H1 (cell line): ENCODE measurements at regions not wholly inside any gene's neighbourhood (a gene's known extent, or its start where the extent isn't known, plus 50 kb on each side); places are given as distances from the start of the nearest gene placed in this dataset.

ENCODE experiments used
- CTCF ChIA-PET: fragments of 300-600 bp; sonication (Branson Sonifier 250); formaldehyde crosslinking; loops from one replicate; lab custom pipeline; 2021; ENCODE audit not compliant: partially characterized antibody; lab: Charles Lee
- POLR2A ChIA-PET: fragments of 300-600 bp; sonication (Branson Sonifier 250); formaldehyde crosslinking; loops from one replicate; lab custom pipeline; 2021; ENCODE audit warnings: inconsistent platforms; ENCODE audit not compliant: partially characterized antibody; lab: Charles Lee
- DNase-seq, 2 experiments: peaks; one replicate each; pipeline versions ENCODE4 v3.0.0 to v3.0.0-alpha.2; 2010 to 2022; ENCODE audit warnings: low spot score in 2 of 2, low read depth in 1 of 2, mixed read lengths in 1 of 2
- FAIRE-seq: peaks from 2 replicates; lab custom pipeline; 2011; peaks lifted over from hg19 to GRCh38; lab: Jason Lieb, UNC
- H2AFZ ChIP-seq: 2 replicates; pipeline ENCODE4 v1.8.1; 2012; ENCODE audit warnings: low read length, inconsistent platforms
- H2AK5ac ChIP-seq: 2 replicates; pipeline ENCODE4 v1.6.1; 2013; ENCODE audit warnings: low read depth, low read length
- H2BK120ac ChIP-seq: replicated peaks from 2 replicates; pipeline ENCODE3; 2013; ENCODE audit warnings: low read depth, low read length, inconsistent platforms
- H2BK12ac ChIP-seq: 2 replicates; pipeline ENCODE4 v1.6.1; 2013; ENCODE audit warnings: low read depth, low read length
- H2BK15ac ChIP-seq: 2 replicates; pipeline ENCODE4 v1.6.1; 2013; ENCODE audit warnings: low read length
- H2BK20ac ChIP-seq: 2 replicates; pipeline ENCODE4 v1.6.1; 2013; ENCODE audit warnings: low read length
- H2BK5ac ChIP-seq: 2 replicates; pipeline ENCODE4 v1.6.1; 2013; ENCODE audit warnings: low read depth, low read length
- H3K14ac ChIP-seq: 2 replicates; pipeline ENCODE4 v1.6.1; 2013; ENCODE audit warnings: inconsistent platforms; ENCODE audit not compliant: insufficient read length
- H3K18ac ChIP-seq: 2 replicates; pipeline ENCODE4 v1.6.1; 2013; ENCODE audit warnings: low read length; ENCODE audit errors: extremely low read depth
- H3K23ac ChIP-seq: 2 replicates; pipeline ENCODE4 v1.6.1; 2013; ENCODE audit warnings: inconsistent platforms; ENCODE audit not compliant: insufficient read length
- H3K23me2 ChIP-seq: 2 replicates; pipeline ENCODE4 v1.6.1; 2013; ENCODE audit warnings: low read depth, low read length
- H3K27ac ChIP-seq: 2 replicates; pipeline ENCODE4 v1.6.1; 2011; ENCODE audit warnings: low read depth, low read length, inconsistent platforms
- H3K27me3 ChIP-seq, 4 experiments: replicated peaks in 1 of 4; 1 replicate in 1 of 4; 2 replicates in 3 of 4; pipeline versions ENCODE4 v1.6.1 to v1.8.1; 2011 to 2013; ENCODE audit warnings: low read length in 3 of 4, mild to moderate bottlenecking in 3 of 4, inconsistent platforms in 2 of 4, mixed read lengths in 2 of 4, moderate library complexity in 1 of 4; ENCODE audit not compliant: control insufficient read depth in 3 of 4, insufficient read depth in 3 of 4; ENCODE audit errors: extremely low read depth in 1 of 4
- H3K36me3 ChIP-seq, 4 experiments: 2 replicates each; pipeline versions ENCODE4 v1.6.1 to v1.8.1; 2011 to 2013; ENCODE audit warnings: mild to moderate bottlenecking in 4 of 4, low read length in 3 of 4, moderate library complexity in 2 of 4, control low read depth in 1 of 4, inconsistent platforms in 1 of 4; ENCODE audit not compliant: insufficient read depth in 4 of 4, control insufficient read depth in 2 of 4
- H3K4ac ChIP-seq: replicated peaks from 2 replicates; pipeline ENCODE3; 2013; ENCODE audit warnings: low read length, low read depth, mixed read lengths, inconsistent platforms; ENCODE audit not compliant: insufficient read length
- H3K4me1 ChIP-seq, 4 experiments: replicated peaks in 1 of 4; 1 replicate in 1 of 4; 2 replicates in 3 of 4; pipeline versions ENCODE4 v1.6.1 to v1.8.1; 2011 to 2013; ENCODE audit warnings: low read length in 3 of 4, inconsistent platforms in 2 of 4, mixed read lengths in 1 of 4; ENCODE audit not compliant: insufficient read depth in 4 of 4, control insufficient read depth in 3 of 4
- H3K4me2 ChIP-seq, 2 experiments: 2 replicates each; pipeline versions ENCODE4 v1.6.1 to v1.8.1; 2011 to 2013; ENCODE audit warnings: low read depth in 2 of 2, low read length in 2 of 2, control low read depth in 1 of 2, inconsistent platforms in 1 of 2, mild to moderate bottlenecking in 1 of 2; ENCODE audit not compliant: insufficient read depth in 1 of 2
- H3K4me3 ChIP-seq, 4 experiments: fragments of 200-600, 300-600 bp in 1 of 4; sonication (generic), shearing (Covaris generic), sonication (Bioruptor Twin) in 1 of 4; 2 replicates each; pipeline versions ENCODE4 v1.5.1 to v1.8.1; 2011 to 2016; ENCODE audit warnings: low read length in 4 of 4, low read depth in 3 of 4, control low read depth in 2 of 4, inconsistent platforms in 2 of 4, mild to moderate bottlenecking in 2 of 4, mixed read lengths in 1 of 4, moderate library complexity in 1 of 4; ENCODE audit not compliant: insufficient read depth in 2 of 4; ENCODE audit errors: extremely low read depth in 1 of 4
- H3K56ac ChIP-seq: replicated peaks from 2 replicates; pipeline ENCODE3; 2013; ENCODE audit warnings: low read depth, mild to moderate bottlenecking, mixed read lengths, low read length, inconsistent platforms; ENCODE audit not compliant: insufficient read length
- H3K79me1 ChIP-seq: 2 replicates; pipeline ENCODE4 v1.6.1; 2013; ENCODE audit warnings: low read depth, low read length, control low read depth
- H3K79me2 ChIP-seq, 2 experiments: 2 replicates each; pipeline versions ENCODE4 v1.6.1 to v1.8.1; 2012 to 2013; ENCODE audit warnings: low read length in 2 of 2, mild to moderate bottlenecking in 2 of 2, inconsistent platforms in 1 of 2; ENCODE audit not compliant: insufficient read depth in 2 of 2, control insufficient read depth in 1 of 2
- H3K9ac ChIP-seq, 4 experiments: replicated peaks in 1 of 4; 1 replicate in 1 of 4; 2 replicates in 3 of 4; pipeline versions ENCODE4 v1.6.1 to v1.8.1; 2011 to 2013; ENCODE audit warnings: low read depth in 3 of 4, low read length in 3 of 4, control low read depth in 2 of 4, mild to moderate bottlenecking in 2 of 4, moderate library complexity in 2 of 4, inconsistent platforms in 1 of 4; ENCODE audit errors: extremely low read depth in 1 of 4
- H3K9me3 ChIP-seq, 2 experiments: 2 replicates each; pipeline versions ENCODE4 v1.6.1 to v1.8.1; 2012 to 2013; ENCODE audit warnings: mild to moderate bottlenecking in 2 of 2, moderate library complexity in 2 of 2, control low read depth in 1 of 2, inconsistent platforms in 1 of 2, low read depth in 1 of 2, low read length in 1 of 2, mixed read lengths in 1 of 2; ENCODE audit not compliant: insufficient read depth in 2 of 2
- H4K20me1 ChIP-seq, 2 experiments: replicated peaks in 1 of 2; 2 replicates each; pipeline versions ENCODE3 to v1.8.1; 2011 to 2013; ENCODE audit warnings: inconsistent platforms in 2 of 2, low read length in 2 of 2, mild to moderate bottlenecking in 1 of 2; ENCODE audit not compliant: insufficient read depth in 2 of 2, control insufficient read depth in 1 of 2
- H4K5ac ChIP-seq: 2 replicates; pipeline ENCODE4 v1.6.1; 2013; ENCODE audit warnings: low read length, low read depth, mixed read lengths, inconsistent platforms; ENCODE audit not compliant: insufficient read length
- H4K8ac ChIP-seq: 2 replicates; pipeline ENCODE4 v1.8.0; 2013; ENCODE audit warnings: mild to moderate bottlenecking, moderate library complexity, low read length, inconsistent platforms; ENCODE audit not compliant: insufficient read depth; ENCODE audit errors: extremely low read depth
- H4K91ac ChIP-seq: replicated peaks from 2 replicates; pipeline ENCODE3; 2013; ENCODE audit warnings: low read length, mixed read lengths, inconsistent platforms; ENCODE audit not compliant: insufficient read length
- CTBP2 ChIP-seq: IDR thresholded peaks from 2 replicates; pipeline ENCODE4 v1.7.0; 2011; ENCODE audit warnings: borderline replicate concordance, mild to moderate bottlenecking, moderate library complexity, mixed read lengths, low read length; ENCODE audit not compliant: insufficient read depth, insufficient read length
- GABPA ChIP-seq: IDR thresholded peaks from 2 replicates; pipeline ENCODE4 v1.6.1; 2011; ENCODE audit warnings: mild to moderate bottlenecking, low read length, moderate library complexity, borderline replicate concordance; ENCODE audit not compliant: insufficient read depth
- GTF2F1 ChIP-seq: IDR thresholded peaks from 2 replicates; pipeline ENCODE4 v1.6.1; 2012; ENCODE audit warnings: low read depth, low read length, improper control_type of control experiment, borderline replicate concordance
- KDM1A ChIP-seq: fragments of 200-600, 300-600 bp; sonication (generic); IDR thresholded peaks from 2 replicates; pipeline ENCODE4 v1.7.1; 2016; ENCODE audit warnings: mild to moderate bottlenecking, low read length, borderline replicate concordance
- KDM4A ChIP-seq: IDR thresholded peaks from one replicate; pipeline ENCODE4 v1.7.1; 2012; ENCODE audit warnings: low read depth, mild to moderate bottlenecking, moderate library complexity, low read length, inconsistent platforms; ENCODE audit not compliant: severe bottlenecking
- PHF8 ChIP-seq: fragments of 200-600 bp; sonication (generic); conservative IDR thresholded peaks from 2 replicates; pipeline ENCODE4 v1.7.1; 2012; ENCODE audit warnings: low read depth, mild to moderate bottlenecking, inconsistent platforms, low read length, moderate library complexity
- RAD21 ChIP-seq, 2 experiments: IDR thresholded peaks in 1 of 2; conservative IDR thresholded peaks in 1 of 2; 2 replicates each; pipeline ENCODE4 v1.6.1; 2011; ENCODE audit warnings: low read depth in 2 of 2, low read length in 2 of 2, improper control_type of control experiment in 1 of 2, inconsistent platforms in 1 of 2, mild to moderate bottlenecking in 1 of 2, moderate library complexity in 1 of 2
- SRF ChIP-seq: IDR thresholded peaks from 2 replicates; pipeline ENCODE4 v1.6.1; 2011; ENCODE audit warnings: mild to moderate bottlenecking, low read depth, low read length, moderate library complexity
- SUZ12 ChIP-seq: fragments of 200-600 bp; sonication (generic); IDR thresholded peaks from 2 replicates; pipeline ENCODE4 v1.6.1; 2012; ENCODE audit warnings: mild to moderate bottlenecking, inconsistent platforms, low read length, moderate library complexity, mixed read lengths
- TAF7 ChIP-seq: optimal IDR thresholded peaks from 2 replicates; pipeline ENCODE3; 2011; ENCODE audit warnings: low read depth, mild to moderate bottlenecking, inconsistent platforms, low read length, moderate library complexity, borderline replicate concordance
- WGBS, 2 experiments: shearing (Covaris generic) in 1 of 2; methylation state at CpG; one replicate each; pipeline versions ENCODE4 v1.1.6 to v1.1.7; 2013 to 2015; ENCODE audit warnings: low lambda C conversion rate in 2 of 2, mixed read lengths in 2 of 2, inconsistent platforms in 1 of 2, low coverage in 1 of 2, missing lambda C conversion rate in 1 of 2; ENCODE audit not compliant: insufficient replicate concordance in 2 of 2, insufficient coverage in 1 of 2, insufficient read length in 1 of 2; ENCODE audit errors: extremely low coverage in 1 of 2, missing lambda C conversion rate in 1 of 2; 5-methylcytosine and 5-hydroxymethylcytosine counted together
- TF ChIP-seq, protein P1 (sequence below): IDR thresholded peaks from 2 replicates; pipeline ENCODE4 v1.6.1; 2011; ENCODE audit warnings: low read length, improper control_type of control experiment

DNA sequence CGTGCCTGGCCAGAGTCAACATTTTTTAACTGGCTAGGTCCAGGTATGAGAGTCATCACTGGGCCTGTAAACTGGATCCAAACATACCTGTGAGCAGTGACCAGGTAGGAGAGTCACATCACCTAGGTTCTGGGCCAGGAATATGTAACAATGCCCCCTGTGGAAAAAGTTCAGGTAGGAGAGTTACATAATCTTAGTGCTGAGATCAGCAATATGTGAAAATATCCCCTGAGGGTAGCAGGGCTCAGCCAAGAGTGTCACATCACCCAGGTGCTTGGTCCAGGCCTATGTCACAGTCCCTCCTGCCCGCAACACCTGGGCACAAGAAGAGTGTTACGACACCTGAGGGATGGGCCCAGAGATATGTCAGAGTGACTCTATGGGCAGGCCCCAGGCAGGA is 2104.7 kb downstream of the TP53TG3F start:
- H4K8ac ChIP-seq, result no peak overlapping the region
- CTCF ChIA-PET, result no interaction called here
- no peak overlapping the region for H3K9ac ChIP-seq
- no peak overlapping the region for H2AFZ ChIP-seq
- H2BK5ac ChIP-seq, result no peak overlapping the region
- H4K5ac ChIP-seq, result no peak overlapping the region
- no peak overlapping the region for H3K4me2 ChIP-seq
- 97% methylated on average over 3 of the region's 3 CpGs; no CpG with 5 or more reads in 1 of the 2 experiments for WGBS, 2 experiments
- no peak overlapping the region for H3K18ac ChIP-seq
- H3K79me1 ChIP-seq, result no peaks in the 10 kb centered on the region
- peaks cover 85 to 98% of the 10 kb centered on the region in 2 experiments for H3K9me3 ChIP-seq
- no peak overlapping the region for H2BK15ac ChIP-seq
- no peak overlapping the region for H2BK20ac ChIP-seq
- H2BK120ac ChIP-seq, result no peak overlapping the region
- H3K79me2 ChIP-seq, result no peaks in the 10 kb centered on the region
- H3K23me2 ChIP-seq, result no peaks in the 10 kb centered on the region
- no peaks in the 10 kb centered on the region; a peak in 1 of 8 replicates for H3K36me3 ChIP-seq
- H3K27me3 ChIP-seq, result no peaks in the 10 kb centered on the region
- no peaks in the 10 kb centered on the region for H4K20me1 ChIP-seq
- no peak overlapping the region for H3K27ac ChIP-seq
- no peaks in the 10 kb centered on the region for H3K4me1 ChIP-seq
- H4K91ac ChIP-seq, result no peak overlapping the region
- H3K4ac ChIP-seq, result no peak overlapping the region
- no peak overlapping the region for H3K14ac ChIP-seq
- POLR2A ChIA-PET, result no interaction called here
- no peak overlapping the region for H3K23ac ChIP-seq
- FAIRE-seq (no peak), DNase-seq (no peak)
- H3K56ac ChIP-seq, result no peak overlapping the region
- H2AK5ac ChIP-seq, result no peak overlapping the region
- H2BK12ac ChIP-seq, result no peak overlapping the region
- H3K4me3 ChIP-seq, result no peak overlapping the region
- TF ChIP-seq SUZ12 (no peak), CTBP2 (no peak), SRF (no peak), KDM1A (no peak), PHF8 (no peak), GABPA (no peak), RAD21 (IDR thresholded peaks at IDR 0.05 in 1 of 2, conservative IDR thresholded peaks at IDR 0.05 in 1 of 2; ENCODE audit: low read depth in 2 of 2, low read length in 2 of 2) (no peak), GTF2F1 (no peak), KDM4A (no peak), TAF7 (no peak)
- TF ChIP-seq, protein P1, sequence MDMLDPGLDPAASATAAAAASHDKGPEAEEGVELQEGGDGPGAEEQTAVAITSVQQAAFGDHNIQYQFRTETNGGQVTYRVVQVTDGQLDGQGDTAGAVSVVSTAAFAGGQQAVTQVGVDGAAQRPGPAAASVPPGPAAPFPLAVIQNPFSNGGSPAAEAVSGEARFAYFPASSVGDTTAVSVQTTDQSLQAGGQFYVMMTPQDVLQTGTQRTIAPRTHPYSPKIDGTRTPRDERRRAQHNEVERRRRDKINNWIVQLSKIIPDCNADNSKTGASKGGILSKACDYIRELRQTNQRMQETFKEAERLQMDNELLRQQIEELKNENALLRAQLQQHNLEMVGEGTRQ, result no peak
